HL-60 (cell line): ENCODE measurements at regions not wholly inside any gene's neighbourhood (a gene's known extent, or its start where the extent isn't known, plus 50 kb on each side); places are given as distances from the start of the nearest gene placed in this dataset.
"Not testable (repeated sequence)": the region's sequence is repeated elsewhere in the genome, so short reads cannot be mapped to it uniquely, and the experiment has no call there.

Experiments used
- GABPA ChIP-seq: IDR thresholded peaks from 2 replicates; pipeline ENCODE4 v1.6.1; 2012; ENCODE audit warnings: low read depth
- SPI1 ChIP-seq: IDR thresholded peaks from 2 replicates; pipeline ENCODE4 v1.6.1; 2012; ENCODE audit warnings: low read depth, mild to moderate bottlenecking, borderline replicate concordance
- TF ChIP-seq, protein P1 (sequence below): IDR thresholded peaks from one replicate; pipeline ENCODE4 v1.5.1; 2011; ENCODE audit warnings: low read length, control low read depth, inconsistent platforms; ENCODE audit not compliant: insufficient read depth
- TF ChIP-seq, protein P2 (sequence below): IDR thresholded peaks from 2 replicates; pipeline ENCODE4 v1.6.1; 2012; ENCODE audit warnings: low read depth; ENCODE audit not compliant: insufficient replicate concordance

GRCh38 chr3:3646103-3646844 lies 153.0 kb upstream of the LRRN1 start:
- TF ChIP-seq, protein P1, sequence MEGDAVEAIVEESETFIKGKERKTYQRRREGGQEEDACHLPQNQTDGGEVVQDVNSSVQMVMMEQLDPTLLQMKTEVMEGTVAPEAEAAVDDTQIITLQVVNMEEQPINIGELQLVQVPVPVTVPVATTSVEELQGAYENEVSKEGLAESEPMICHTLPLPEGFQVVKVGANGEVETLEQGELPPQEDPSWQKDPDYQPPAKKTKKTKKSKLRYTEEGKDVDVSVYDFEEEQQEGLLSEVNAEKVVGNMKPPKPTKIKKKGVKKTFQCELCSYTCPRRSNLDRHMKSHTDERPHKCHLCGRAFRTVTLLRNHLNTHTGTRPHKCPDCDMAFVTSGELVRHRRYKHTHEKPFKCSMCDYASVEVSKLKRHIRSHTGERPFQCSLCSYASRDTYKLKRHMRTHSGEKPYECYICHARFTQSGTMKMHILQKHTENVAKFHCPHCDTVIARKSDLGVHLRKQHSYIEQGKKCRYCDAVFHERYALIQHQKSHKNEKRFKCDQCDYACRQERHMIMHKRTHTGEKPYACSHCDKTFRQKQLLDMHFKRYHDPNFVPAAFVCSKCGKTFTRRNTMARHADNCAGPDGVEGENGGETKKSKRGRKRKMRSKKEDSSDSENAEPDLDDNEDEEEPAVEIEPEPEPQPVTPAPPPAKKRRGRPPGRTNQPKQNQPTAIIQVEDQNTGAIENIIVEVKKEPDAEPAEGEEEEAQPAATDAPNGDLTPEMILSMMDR: not testable (repeated sequence)
- TF ChIP-seq, protein P2, sequence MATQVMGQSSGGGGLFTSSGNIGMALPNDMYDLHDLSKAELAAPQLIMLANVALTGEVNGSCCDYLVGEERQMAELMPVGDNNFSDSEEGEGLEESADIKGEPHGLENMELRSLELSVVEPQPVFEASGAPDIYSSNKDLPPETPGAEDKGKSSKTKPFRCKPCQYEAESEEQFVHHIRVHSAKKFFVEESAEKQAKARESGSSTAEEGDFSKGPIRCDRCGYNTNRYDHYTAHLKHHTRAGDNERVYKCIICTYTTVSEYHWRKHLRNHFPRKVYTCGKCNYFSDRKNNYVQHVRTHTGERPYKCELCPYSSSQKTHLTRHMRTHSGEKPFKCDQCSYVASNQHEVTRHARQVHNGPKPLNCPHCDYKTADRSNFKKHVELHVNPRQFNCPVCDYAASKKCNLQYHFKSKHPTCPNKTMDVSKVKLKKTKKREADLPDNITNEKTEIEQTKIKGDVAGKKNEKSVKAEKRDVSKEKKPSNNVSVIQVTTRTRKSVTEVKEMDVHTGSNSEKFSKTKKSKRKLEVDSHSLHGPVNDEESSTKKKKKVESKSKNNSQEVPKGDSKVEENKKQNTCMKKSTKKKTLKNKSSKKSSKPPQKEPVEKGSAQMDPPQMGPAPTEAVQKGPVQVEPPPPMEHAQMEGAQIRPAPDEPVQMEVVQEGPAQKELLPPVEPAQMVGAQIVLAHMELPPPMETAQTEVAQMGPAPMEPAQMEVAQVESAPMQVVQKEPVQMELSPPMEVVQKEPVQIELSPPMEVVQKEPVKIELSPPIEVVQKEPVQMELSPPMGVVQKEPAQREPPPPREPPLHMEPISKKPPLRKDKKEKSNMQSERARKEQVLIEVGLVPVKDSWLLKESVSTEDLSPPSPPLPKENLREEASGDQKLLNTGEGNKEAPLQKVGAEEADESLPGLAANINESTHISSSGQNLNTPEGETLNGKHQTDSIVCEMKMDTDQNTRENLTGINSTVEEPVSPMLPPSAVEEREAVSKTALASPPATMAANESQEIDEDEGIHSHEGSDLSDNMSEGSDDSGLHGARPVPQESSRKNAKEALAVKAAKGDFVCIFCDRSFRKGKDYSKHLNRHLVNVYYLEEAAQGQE: peak; percentile 79
- TF ChIP-seq GABPA, SPI1: not testable (repeated sequence)
